Astrocyte (in vitro differentiated cells and primary cell): ENCODE measurements at regions not wholly inside any gene's neighbourhood (a gene's known extent, or its start where the extent isn't known, plus 50 kb on each side); places are given as distances from the start of the nearest gene placed in this dataset.
A peak's percentile ranks its signal among the peaks of the same experiment; 100 is the strongest.

Source experiments
- DNase-seq: peaks from one replicate; pipeline ENCODE4 v3.0.0-alpha.2; 2010; ENCODE audit warnings: low read depth
- FAIRE-seq: peaks from 2 replicates; lab custom pipeline; 2011; peaks lifted over from hg19 to GRCh38; lab: Jason Lieb, UNC
- H2AFZ ChIP-seq: 2 replicates; pipeline ENCODE4 v1.6.0; 2012; ENCODE audit warnings: low read depth, low read length, inconsistent platforms
- H3K27ac ChIP-seq: 2 replicates; pipeline ENCODE4 v1.5.1; 2011; ENCODE audit warnings: low read depth, low read length, inconsistent platforms
- H3K27me3 ChIP-seq: 2 replicates; pipeline ENCODE4 v1.6.0; 2011; ENCODE audit warnings: low read length, inconsistent platforms; ENCODE audit not compliant: insufficient read depth
- H3K36me3 ChIP-seq: 2 replicates; pipeline ENCODE4 v1.5.1; 2011; ENCODE audit warnings: low read length, inconsistent platforms; ENCODE audit not compliant: insufficient read depth
- H3K4me1 ChIP-seq: 2 replicates; pipeline ENCODE4 v1.5.1; 2011; ENCODE audit warnings: low read length, inconsistent platforms; ENCODE audit not compliant: insufficient read depth
- H3K4me2 ChIP-seq: 2 replicates; pipeline ENCODE4 v1.6.0; 2012; ENCODE audit warnings: low read length, inconsistent platforms
- H3K4me3 ChIP-seq: 2 replicates; pipeline ENCODE4 v1.5.1; 2011; ENCODE audit warnings: low read depth, mild to moderate bottlenecking, low read length, inconsistent platforms; ENCODE audit not compliant: insufficient read depth
- H3K79me2 ChIP-seq: 2 replicates; pipeline ENCODE4 v1.6.0; 2012; ENCODE audit warnings: mild to moderate bottlenecking, low read length, inconsistent platforms; ENCODE audit not compliant: insufficient read depth
- H3K9ac ChIP-seq: 2 replicates; pipeline ENCODE4 v1.6.0; 2012; ENCODE audit warnings: mild to moderate bottlenecking, low read length, inconsistent platforms
- H3K9me3 ChIP-seq: 2 replicates; pipeline ENCODE4 v1.5.1; 2012; ENCODE audit warnings: low read depth, mild to moderate bottlenecking, low read length, inconsistent platforms; ENCODE audit not compliant: insufficient read depth
- H4K20me1 ChIP-seq: 2 replicates; pipeline ENCODE4 v1.6.0; 2012; ENCODE audit warnings: low read length, inconsistent platforms; ENCODE audit not compliant: insufficient read depth
- H3K27ac Mint-ChIP-seq: one replicate; pipeline ENCODE4 v1.8.0; 2021; ENCODE audit warnings: mild to moderate bottlenecking, mixed read lengths; ENCODE audit not compliant: unreplicated experiment
- H3K27me3 Mint-ChIP-seq: one replicate; pipeline ENCODE4 v1.8.0; 2021; ENCODE audit warnings: low read depth, mixed read lengths; ENCODE audit not compliant: unreplicated experiment
- H3K36me3 Mint-ChIP-seq: one replicate; pipeline ENCODE4 v1.8.0; 2021; ENCODE audit warnings: low read depth, mixed read lengths; ENCODE audit not compliant: unreplicated experiment
- H3K4me1 Mint-ChIP-seq: one replicate; pipeline ENCODE4 v1.8.0; 2021; ENCODE audit warnings: low read depth, mixed read lengths; ENCODE audit not compliant: unreplicated experiment
- H3K4me3 Mint-ChIP-seq: one replicate; pipeline ENCODE4 v1.8.0; 2021; ENCODE audit warnings: mild to moderate bottlenecking, moderate library complexity, mixed read lengths; ENCODE audit not compliant: unreplicated experiment
- H3K9me3 Mint-ChIP-seq: one replicate; pipeline ENCODE4 v1.8.0; 2021; ENCODE audit warnings: mild to moderate bottlenecking, mixed read lengths; ENCODE audit not compliant: unreplicated experiment
- EZH2 ChIP-seq: IDR thresholded peaks from 2 replicates; pipeline ENCODE4 v1.6.1; 2012; ENCODE audit warnings: mild to moderate bottlenecking, low read length, inconsistent platforms; ENCODE audit not compliant: insufficient read depth
- TF ChIP-seq, protein P1 (sequence below): IDR thresholded peaks from 2 replicates; pipeline ENCODE4 v1.5.1; 2011; ENCODE audit warnings: low read depth, mild to moderate bottlenecking, inconsistent platforms, low read length, moderate library complexity; ENCODE audit not compliant: insufficient read depth

DNA sequence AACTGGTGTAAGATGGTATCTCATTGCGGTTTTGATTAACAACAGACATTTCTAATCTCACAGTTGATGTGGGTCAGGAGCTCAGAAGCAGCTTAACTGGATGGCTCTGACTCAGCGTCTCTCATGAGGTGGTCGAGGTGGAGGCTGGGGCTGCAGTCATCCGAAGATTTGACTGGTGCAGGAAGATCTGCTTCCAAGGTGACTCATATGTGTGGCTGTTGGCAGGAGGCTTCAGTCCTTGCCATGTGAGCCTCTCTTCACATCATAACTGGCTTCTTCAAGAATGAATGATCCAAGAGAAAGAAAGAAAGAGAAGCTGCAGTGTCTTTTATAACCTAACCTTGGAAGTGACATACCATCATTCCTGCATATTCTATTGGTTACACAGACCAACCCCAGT lies 376.1 kb downstream of the SEC14L1 start:
- DNase-seq (peak; percentile 94), FAIRE-seq (peak; percentile 13)
- Mint-ChIP-seq H3K27me3 (peaks cover 3% of the 10 kb centered on the region), H3K4me3 (no peak overlapping the region), H3K36me3 (peaks cover 1% of the 10 kb centered on the region), H3K27ac (no peak overlapping the region), H3K4me1 (peaks cover 2% of the 10 kb centered on the region), H3K9me3 (peaks cover 11% of the 10 kb centered on the region)
- H3K4me1 ChIP-seq: no peaks in the 10 kb centered on the region
- H3K27ac ChIP-seq: no peak overlapping the region
- peak overlapping the region; percentile 16 for H3K4me2 ChIP-seq
- no peaks in the 10 kb centered on the region for H3K9me3 ChIP-seq
- H3K27me3 ChIP-seq: no peaks in the 10 kb centered on the region
- no peaks in the 10 kb centered on the region for H3K36me3 ChIP-seq
- no peak overlapping the region for H3K9ac ChIP-seq
- TF ChIP-seq EZH2: no peak
- TF ChIP-seq, protein P1, sequence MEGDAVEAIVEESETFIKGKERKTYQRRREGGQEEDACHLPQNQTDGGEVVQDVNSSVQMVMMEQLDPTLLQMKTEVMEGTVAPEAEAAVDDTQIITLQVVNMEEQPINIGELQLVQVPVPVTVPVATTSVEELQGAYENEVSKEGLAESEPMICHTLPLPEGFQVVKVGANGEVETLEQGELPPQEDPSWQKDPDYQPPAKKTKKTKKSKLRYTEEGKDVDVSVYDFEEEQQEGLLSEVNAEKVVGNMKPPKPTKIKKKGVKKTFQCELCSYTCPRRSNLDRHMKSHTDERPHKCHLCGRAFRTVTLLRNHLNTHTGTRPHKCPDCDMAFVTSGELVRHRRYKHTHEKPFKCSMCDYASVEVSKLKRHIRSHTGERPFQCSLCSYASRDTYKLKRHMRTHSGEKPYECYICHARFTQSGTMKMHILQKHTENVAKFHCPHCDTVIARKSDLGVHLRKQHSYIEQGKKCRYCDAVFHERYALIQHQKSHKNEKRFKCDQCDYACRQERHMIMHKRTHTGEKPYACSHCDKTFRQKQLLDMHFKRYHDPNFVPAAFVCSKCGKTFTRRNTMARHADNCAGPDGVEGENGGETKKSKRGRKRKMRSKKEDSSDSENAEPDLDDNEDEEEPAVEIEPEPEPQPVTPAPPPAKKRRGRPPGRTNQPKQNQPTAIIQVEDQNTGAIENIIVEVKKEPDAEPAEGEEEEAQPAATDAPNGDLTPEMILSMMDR: no peak
- H4K20me1 ChIP-seq: no peaks in the 10 kb centered on the region
- H3K79me2 ChIP-seq: no peaks in the 10 kb centered on the region
- H2AFZ ChIP-seq: no peak overlapping the region
- H3K4me3 ChIP-seq: no peak overlapping the region

DNA sequence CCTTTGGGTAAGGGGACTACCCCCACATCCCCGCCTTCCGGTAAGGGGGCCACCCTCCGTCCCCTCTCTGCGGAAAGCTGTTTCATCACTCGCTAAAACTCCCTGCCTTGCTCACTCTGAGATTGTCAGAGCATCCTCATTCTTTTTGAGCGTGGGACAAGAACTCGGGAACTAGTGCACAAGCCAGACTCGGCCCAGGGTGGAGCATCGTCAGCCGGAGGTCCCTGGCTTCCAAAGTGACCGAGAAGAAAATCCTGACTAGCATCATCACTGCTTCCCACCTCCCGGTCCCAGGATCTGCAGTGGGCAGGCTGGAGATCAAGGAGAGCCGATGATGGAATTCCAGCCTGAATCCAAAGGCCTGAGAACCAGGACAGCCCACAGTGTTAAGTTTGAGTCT lies 380.3 kb downstream of the SEC14L1 start:
- no peak overlapping the region for H3K27ac Mint-ChIP-seq
- no peak for TF ChIP-seq EZH2
- TF ChIP-seq, protein P1: no peak
- Histone ChIP-seq H3K9me3 (no peaks in the 10 kb centered on the region), H2AFZ (no peak overlapping the region), H3K27ac (no peak overlapping the region), H3K4me3 (no peak overlapping the region), H3K4me1 (no peaks in the 10 kb centered on the region), H3K36me3 (no peaks in the 10 kb centered on the region), H3K9ac (no peak overlapping the region), H3K79me2 (no peaks in the 10 kb centered on the region), H4K20me1 (no peaks in the 10 kb centered on the region), H3K27me3 (no peaks in the 10 kb centered on the region), H3K4me2 (no peak overlapping the region)
- peaks cover 14% of the 10 kb centered on the region for H3K27me3 Mint-ChIP-seq
- no peak overlapping the region for H3K4me3 Mint-ChIP-seq
- peaks cover 12% of the 10 kb centered on the region for H3K9me3 Mint-ChIP-seq
- no peaks in the 10 kb centered on the region for H3K36me3 Mint-ChIP-seq
- no peaks in the 10 kb centered on the region for H3K4me1 Mint-ChIP-seq
- FAIRE-seq (no peak), DNase-seq (no peak)

DNA sequence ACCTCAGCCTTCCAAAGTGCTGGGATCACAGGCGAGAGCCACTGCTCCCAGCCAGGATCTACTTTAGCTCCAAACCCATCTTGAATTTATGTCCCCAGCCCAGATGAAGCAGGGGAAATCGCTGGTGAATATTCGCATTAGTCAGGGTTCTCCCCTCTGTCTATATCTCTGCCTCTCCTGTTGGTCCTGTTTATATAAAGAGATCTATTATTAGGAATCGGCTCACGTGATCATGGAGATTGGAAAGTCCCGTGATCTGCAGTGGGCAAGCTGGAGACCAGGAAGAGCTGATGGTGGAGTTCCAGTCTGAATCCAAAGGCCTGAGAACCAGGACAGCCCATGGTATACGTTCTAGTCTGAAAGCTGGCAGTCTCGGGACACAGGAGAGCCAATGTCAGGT lies 382.8 kb downstream of the SEC14L1 start:
- H3K4me1 ChIP-seq: peaks cover 2% of the 10 kb centered on the region
- H3K9ac ChIP-seq: no peak overlapping the region
- no peaks in the 10 kb centered on the region for H3K9me3 ChIP-seq
- no peak overlapping the region for H3K4me2 ChIP-seq
- no peaks in the 10 kb centered on the region for H3K4me1 Mint-ChIP-seq
- no peak overlapping the region for H3K4me3 ChIP-seq
- H3K27me3 ChIP-seq: peaks cover 6% of the 10 kb centered on the region
- DNase-seq (no peak), FAIRE-seq (no peak)
- H3K36me3 Mint-ChIP-seq: no peaks in the 10 kb centered on the region
- H3K9me3 Mint-ChIP-seq: peaks cover 7% of the 10 kb centered on the region
- H2AFZ ChIP-seq: no peak overlapping the region
- H4K20me1 ChIP-seq: no peaks in the 10 kb centered on the region
- no peak for TF ChIP-seq EZH2
- TF ChIP-seq, protein P1: no peak
- H3K27me3 Mint-ChIP-seq: peaks cover 29% of the 10 kb centered on the region
- no peak overlapping the region for H3K27ac ChIP-seq
- no peaks in the 10 kb centered on the region for H3K36me3 ChIP-seq
- H3K27ac Mint-ChIP-seq: no peak overlapping the region
- H3K79me2 ChIP-seq: no peaks in the 10 kb centered on the region
- no peak overlapping the region for H3K4me3 Mint-ChIP-seq
